LNCAP (cell line): ENCODE measurements at regions not wholly inside any gene's neighbourhood (a gene's known extent, or its start where the extent isn't known, plus 50 kb on each side); places are given as distances from the start of the nearest gene placed in this dataset.

Source experiments
- CTCF ChIP-seq: fragments of 450-650 bp; IDR thresholded peaks from 2 replicates; pipeline ENCODE4 v1.5.1; 2017; ENCODE audit warnings: mild to moderate bottlenecking

GRCh38 chr1:224493269-224493668, 58.7 kb upstream of the WDR26 start:
- TF ChIP-seq CTCF: no peak

GRCh38 chr1:224494343-224494742, 59.7 kb upstream of the WDR26 start:
- no peak for TF ChIP-seq CTCF

- no peak for TF ChIP-seq CTCF
Measured at GRCh38 chr1:224495866-224496265, 61.3 kb upstream of the WDR26 start.

- TF ChIP-seq CTCF: no peak
Measured at GRCh38 chr1:224496826-224497225, 62.2 kb upstream of the WDR26 start.

GRCh38 chr1:224497714-224498573, 63.3 kb upstream of the WDR26 start:
- TF ChIP-seq CTCF: no peak

- no peak for TF ChIP-seq CTCF
Measured at GRCh38 chr1:224498574-224499170, 64.1 kb upstream of the WDR26 start.

GRCh38 chr1:224499204-224499603, 64.6 kb upstream of the WDR26 start:
- TF ChIP-seq CTCF: no peak
